ENCODE measurements at regions not wholly inside any gene's neighbourhood (a gene's known extent, or its start where the extent isn't known, plus 50 kb on each side); places are given as distances from the start of the nearest gene placed in this dataset.

DNA sequence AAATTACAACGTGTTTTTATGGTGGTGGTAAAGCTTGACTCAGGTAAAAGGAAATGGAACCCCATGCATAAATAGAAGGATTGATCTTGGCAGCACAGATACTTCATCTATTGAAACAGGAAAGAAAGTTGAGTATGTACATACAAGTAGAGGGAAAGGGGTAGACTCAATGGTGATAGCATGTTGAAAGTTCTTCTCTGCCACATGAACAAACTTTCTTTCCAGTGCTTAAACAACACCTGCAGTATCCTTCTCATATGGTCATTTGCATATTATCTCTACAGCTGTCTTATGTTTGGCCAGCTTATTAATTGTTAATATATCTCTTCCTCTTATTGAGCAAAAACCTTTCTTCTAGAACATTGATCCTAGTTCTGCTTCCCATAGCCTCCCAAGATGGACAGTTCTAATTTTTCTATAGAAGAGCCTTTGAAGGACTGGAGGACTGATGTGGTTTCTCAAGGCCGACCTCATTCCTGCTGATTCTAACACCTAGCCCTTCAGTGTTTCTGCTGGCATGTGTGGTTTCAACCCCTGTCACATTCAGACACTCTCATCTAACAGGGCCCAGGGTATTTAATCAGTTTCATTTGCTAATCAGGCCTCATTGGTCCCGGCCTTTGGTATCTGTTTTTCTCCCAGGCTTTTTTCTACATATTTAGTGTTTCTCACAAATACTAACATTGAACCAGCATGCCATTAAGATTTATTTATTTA lies 108.1 kb upstream of the SPRY1 start:
- H3K4me3 ChIP-seq (ENCODE audit: low read length): no peak overlapping the region
- DNase-seq (ENCODE audit: low read depth): no peak
- TF ChIP-seq, protein P1, sequence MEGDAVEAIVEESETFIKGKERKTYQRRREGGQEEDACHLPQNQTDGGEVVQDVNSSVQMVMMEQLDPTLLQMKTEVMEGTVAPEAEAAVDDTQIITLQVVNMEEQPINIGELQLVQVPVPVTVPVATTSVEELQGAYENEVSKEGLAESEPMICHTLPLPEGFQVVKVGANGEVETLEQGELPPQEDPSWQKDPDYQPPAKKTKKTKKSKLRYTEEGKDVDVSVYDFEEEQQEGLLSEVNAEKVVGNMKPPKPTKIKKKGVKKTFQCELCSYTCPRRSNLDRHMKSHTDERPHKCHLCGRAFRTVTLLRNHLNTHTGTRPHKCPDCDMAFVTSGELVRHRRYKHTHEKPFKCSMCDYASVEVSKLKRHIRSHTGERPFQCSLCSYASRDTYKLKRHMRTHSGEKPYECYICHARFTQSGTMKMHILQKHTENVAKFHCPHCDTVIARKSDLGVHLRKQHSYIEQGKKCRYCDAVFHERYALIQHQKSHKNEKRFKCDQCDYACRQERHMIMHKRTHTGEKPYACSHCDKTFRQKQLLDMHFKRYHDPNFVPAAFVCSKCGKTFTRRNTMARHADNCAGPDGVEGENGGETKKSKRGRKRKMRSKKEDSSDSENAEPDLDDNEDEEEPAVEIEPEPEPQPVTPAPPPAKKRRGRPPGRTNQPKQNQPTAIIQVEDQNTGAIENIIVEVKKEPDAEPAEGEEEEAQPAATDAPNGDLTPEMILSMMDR (IDR thresholded peaks at IDR 0.05; ENCODE audit: insufficient read depth, low read depth, low read length, missing control alignments): no peak

DNA sequence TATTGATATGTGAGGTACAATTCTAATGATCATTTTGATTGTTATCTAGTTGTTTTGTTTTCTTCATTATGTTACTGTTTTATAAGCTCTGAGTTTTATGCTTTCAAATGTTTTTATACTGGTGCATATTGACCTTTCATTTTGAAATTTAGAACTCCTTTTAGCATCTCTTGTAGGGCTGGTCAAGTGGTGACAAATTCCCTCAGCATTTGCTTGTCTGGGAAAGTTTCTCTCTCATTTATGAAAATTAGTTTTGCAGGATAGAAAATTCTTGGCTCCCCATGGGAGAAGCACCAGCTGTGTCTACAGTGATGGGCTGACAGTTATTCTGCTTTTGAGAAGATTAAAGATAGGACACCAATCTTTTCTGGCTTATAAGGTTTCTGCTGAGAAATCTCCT lies 105.3 kb upstream of the SPRY1 start:
- no peak for DNase-seq (ENCODE audit: low read depth)
- TF ChIP-seq, protein P1 (IDR thresholded peaks at IDR 0.05; ENCODE audit: insufficient read depth, low read depth, low read length, missing control alignments): no peak
- no peak overlapping the region for H3K4me3 ChIP-seq (ENCODE audit: low read length)

DNA sequence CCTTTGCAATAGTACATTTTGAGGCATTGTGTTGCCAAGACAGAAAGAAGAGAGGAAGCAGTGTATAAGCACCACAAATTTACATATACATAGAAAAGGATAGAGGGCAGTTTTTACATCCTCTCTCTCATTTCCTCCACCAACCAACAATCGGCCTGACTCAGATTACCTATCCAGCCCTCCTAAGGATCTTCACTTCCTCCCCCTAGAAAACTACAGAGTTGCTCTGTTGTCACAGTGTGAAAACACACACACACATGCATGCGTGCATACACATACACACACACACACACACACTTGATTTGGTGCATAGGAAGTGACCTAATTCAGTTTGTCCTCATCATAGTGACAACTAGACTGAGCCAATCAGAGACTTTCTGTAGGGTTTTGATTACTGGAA lies 98.8 kb upstream of the SPRY1 start:
- TF ChIP-seq, protein P1 (IDR thresholded peaks at IDR 0.05; ENCODE audit: insufficient read depth, low read depth, low read length, missing control alignments): no peak
- no peak overlapping the region for H3K4me3 ChIP-seq (ENCODE audit: low read length)
- no peak for DNase-seq (ENCODE audit: low read depth)

DNA sequence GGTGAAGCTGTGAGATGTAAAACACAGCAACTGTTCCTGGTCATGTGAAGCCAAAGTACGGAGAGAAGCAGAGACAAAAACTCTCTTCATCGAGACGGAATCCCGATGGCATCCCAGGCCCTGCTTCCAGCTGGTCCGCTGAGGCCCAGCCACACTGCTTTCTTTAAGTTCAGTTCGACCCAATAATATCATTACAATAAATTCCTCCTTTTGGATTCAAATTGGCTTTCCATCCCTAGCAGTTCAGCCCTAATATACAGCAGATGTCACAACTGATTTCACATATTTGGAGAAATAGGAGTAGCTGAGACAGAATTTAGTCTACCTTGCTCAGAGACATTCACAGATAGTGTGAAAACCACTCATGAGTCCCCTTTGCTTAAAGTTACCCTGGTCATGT lies 98.3 kb upstream of the SPRY1 start:
- DNase-seq (ENCODE audit: low read depth): no peak
- TF ChIP-seq, protein P1 (IDR thresholded peaks at IDR 0.05; ENCODE audit: insufficient read depth, low read depth, low read length, missing control alignments): no peak
- no peak overlapping the region for H3K4me3 ChIP-seq (ENCODE audit: low read length)

DNA sequence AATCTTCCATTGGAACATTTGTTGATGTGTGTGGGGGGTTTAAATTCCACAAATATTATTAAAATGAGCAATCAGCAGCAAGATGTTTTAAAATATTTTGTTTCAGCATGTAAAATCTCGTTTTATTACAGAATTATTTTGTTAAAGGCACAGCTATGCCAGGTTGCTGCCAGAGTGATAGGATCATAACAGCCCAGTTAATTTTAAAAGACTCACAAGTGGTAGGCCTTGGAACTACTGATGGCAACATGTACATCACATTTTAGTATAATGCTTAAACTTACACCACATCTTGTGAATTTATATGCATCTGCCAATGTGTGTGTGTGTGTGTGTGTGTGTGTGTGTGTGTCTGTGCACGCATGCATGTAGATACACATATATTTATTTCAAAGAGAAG lies 97.8 kb upstream of the SPRY1 start:
- TF ChIP-seq, protein P1 (IDR thresholded peaks at IDR 0.05; ENCODE audit: insufficient read depth, low read depth, low read length, missing control alignments): no peak
- no peak for DNase-seq (ENCODE audit: low read depth)

DNA sequence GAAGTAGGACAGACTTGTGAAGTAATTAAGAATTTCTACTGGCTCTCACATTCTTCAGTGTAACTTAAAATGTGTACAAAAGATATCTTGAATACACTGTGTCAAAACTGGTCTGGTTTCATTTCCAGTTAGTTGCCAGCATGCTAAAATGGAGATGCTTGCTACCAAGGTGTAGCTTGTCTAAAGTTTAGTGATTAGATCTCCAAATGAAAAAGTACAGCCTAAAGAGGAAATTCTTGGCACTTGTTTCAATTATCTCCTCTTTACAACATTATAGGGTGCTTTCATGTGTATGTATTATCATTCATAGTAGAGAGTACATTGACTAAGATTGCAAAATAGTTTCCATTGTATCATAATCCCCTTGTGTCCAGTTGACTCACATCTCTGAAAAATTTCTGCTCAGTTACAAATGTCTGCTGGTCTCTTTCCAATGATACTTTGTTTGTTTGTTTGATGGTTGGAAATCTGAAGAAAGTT lies 97.3 kb upstream of the SPRY1 start:
- TF ChIP-seq, protein P1 (IDR thresholded peaks at IDR 0.05; ENCODE audit: insufficient read depth, low read depth, low read length, missing control alignments): no peak
- DNase-seq (ENCODE audit: low read depth): peak; percentile 84
- no peak overlapping the region for H3K4me3 ChIP-seq (ENCODE audit: low read length)

More for the DNA sequence above, 97.8 kb upstream of the SPRY1 start:
- no peak overlapping the region for H3K4me3 ChIP-seq (ENCODE audit: low read length)

Data from epithelial cell of esophagus (primary cell).